NAMALWA (cell line): ENCODE measurements at regions not wholly inside any gene's neighbourhood (a gene's known extent, or its start where the extent isn't known, plus 50 kb on each side); places are given as distances from the start of the nearest gene placed in this dataset.

Source experiments
- DNase-seq: peaks from one replicate; pipeline ENCODE4 v3.0.0-alpha.2; 2015; ENCODE audit warnings: low spot score

DNA sequence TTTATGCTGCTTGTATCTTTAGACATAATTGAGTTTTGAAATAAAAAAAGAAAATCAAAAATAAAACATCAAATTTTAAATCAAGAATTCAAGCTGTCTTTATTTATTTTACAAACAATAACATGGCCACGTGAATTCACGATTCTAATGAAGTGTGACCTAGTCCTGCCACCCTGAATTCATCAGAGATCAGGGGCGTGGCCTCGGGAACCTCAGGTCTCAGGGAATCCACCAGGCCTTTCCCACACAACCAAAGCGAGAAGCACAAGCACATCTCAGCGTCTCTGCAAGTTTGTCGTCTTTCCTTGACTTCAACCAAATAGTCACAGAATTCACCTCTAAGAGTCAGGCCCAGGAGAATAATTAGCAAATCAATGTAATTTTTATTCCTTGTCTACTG lies 107.9 kb downstream of the DACT2 start:
- no peak for DNase-seq

DNA sequence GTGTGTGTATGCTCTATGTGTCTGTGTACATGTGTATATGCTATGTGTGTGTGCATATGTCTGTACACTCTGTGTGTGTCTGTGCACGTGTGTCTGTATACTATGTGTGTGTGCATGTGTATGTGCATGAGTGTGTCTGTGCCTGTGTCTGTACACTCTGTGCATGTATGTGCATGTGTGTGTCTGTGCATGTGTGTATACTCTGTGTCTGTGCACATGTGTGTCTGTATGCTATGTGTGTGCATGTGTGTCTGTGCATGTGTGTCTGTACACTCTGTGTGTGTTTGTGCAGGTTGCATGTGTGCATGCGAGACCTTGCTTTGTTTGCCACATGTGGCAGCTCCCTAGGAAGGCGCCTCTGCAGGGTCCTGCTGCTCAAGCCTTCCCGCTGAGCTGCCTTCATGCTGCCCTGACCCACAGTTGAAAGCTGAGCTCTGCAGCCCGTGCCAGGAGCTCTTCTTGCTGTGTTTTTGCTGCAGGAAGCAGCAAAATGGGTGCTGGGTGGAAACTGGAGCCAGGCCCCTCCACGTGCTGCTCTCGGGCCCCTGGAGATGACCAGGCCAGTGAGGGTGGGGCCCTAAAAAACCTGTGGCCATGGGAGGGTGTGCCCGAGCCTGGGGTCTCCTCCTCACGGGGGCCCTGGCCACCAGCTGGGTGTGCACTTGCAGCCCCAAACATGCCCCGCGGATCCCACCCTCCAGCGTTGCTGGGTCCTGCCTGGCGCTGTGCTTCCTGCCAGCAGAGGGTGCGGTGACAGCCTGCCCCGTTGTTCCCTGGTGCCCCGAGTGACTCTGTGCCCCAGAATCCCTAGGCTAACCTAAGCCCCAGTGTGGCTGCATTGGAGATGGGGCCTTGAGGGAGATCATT lies 109.1 kb downstream of the DACT2 start:
- DNase-seq = no peak

DNA sequence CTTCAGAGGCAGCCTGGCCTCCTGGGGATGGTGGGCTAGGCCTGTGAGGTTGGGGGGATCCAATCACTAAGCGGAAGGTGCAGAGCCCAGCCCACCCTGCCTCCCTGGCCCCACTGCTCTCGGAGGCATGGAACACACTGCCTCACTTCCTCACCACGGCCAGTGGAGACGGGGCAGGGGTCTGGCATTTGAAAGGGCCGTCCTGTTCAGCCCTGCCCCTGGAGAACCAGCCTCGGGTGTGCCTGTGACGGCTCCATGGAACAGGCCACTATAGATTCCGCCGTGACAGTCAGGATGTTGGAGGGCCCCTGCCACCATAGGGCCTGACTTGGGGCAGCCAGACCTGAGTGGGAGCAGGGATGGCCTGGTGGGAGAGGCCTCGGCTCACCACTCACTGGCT lies 110.2 kb downstream of the DACT2 start:
- DNase-seq = no peak

DNA sequence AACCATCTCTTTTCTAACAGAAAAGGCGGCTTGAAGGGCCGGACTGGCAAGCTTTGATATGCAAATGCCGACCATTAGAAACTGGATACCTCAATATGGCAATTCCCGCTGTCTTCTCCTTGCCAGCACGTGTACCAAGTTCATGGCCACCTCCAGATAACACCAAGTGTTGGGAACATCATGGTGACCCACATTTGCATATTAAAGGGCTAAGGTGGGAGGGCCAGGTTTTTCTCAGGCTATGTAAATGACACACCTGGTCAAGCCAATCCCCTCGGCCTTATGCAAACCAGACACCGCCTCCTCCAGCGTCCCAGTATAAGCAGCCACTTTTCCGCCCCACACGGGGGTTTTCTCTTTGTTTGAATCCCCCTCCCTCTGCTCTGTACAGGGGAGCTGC lies 110.7 kb downstream of the DACT2 start:
- DNase-seq = no peak

DNA sequence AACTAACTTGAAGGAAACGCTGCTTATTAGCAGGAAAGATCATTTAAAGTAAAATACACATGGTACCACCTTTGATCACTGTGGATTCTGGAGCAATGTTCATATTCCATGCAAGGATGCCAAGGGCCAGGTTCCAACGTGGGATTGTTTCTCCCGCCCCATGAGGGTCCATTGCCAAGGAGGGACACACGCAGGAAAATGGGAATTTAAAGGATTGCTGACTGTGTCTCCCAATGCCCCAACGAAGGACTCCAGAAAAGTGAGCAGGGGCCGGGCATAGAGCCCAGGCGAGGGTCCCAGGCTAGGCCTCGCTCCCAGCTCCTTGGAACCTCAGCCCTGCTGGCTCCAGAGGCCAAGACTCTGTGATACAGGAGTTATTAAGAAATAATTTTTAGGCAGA lies 111.2 kb downstream of the DACT2 start:
- no peak for DNase-seq

DNA sequence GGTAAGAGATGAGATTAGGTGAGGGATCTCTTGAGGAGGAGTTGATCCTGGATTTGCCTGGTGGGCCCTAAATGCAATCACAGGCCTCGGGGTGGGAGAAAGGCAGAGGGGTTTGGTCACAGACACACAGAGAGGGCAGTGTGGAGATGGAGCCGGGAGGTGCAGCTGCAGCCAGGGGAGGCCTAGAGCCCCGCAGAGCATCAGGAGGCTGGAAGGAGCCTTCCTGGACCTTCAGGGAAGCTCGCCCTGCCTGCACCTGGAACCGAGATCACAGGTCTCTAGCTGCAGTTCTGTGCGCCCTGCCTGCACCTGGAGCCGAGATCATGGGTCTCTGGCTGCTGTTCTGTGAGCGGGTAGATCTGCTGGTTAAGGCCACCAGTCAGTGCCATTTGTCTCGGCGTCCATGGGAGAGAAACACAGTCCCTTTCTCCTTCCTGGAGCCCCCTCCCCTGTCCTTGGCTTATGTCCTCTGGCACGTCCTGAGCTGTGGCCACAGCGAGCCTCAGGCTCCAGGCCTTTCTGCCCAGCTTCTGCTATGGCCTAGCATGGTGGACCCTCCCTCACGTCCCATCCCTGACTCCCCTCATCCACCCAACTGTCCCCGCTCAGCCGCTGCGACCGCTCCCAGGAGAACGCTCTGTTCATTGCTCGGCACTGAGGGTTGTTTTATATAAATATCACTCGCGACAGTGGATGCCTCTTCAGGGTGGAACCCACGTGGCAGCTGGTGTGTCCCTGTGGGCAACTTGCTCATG lies 112.0 kb downstream of the DACT2 start:
- no peak for DNase-seq

DNA sequence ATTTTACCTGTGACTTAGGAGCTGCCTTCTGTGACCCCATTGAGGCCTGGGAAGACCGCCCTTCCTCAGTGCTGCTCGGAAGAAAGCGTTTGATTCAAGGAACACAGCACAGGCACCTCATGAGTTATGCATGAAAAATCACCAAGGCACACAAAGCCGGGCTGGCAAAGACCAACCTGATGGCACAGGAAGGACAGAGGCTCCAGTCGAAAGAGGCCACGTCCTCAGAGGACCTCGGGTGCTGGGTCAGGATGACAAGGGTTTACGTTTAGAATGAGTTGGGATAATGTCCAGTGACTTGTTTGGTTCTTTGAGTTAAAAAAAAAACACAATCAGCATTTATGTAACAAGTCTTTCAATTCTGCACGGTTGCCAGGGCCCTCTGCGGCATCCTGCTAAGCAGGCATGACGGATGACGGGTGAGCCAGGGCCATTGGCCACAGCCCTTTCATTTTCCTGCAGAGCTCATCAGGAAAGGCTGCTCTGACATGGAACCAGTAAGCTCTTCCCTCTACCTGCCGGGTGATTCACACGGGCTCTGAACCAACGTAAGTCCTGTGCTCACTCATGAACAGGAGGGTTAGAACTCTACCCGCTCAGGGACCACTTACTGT lies 112.8 kb downstream of the DACT2 start:
- no peak for DNase-seq

DNA sequence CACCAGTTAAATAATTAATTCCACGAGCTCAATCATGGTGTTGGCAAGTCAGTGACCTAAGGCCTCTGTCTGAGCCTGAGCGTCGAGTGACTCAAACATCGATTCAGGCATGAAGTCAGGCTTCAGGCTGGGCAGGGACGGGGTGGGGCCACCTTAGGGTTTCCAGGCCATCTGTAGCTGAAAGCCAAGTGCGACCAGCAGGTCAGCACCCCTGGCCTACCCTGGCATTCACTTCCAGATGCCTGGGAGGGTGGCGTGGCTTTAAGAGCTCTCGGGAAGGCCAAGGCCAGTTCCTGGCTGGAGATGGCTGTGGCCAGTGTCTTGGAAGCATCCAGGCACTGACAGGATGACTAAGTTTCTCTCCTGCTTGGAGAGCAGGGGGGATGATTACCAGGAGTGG lies 113.4 kb downstream of the DACT2 start:
- DNase-seq = no peak

DNA sequence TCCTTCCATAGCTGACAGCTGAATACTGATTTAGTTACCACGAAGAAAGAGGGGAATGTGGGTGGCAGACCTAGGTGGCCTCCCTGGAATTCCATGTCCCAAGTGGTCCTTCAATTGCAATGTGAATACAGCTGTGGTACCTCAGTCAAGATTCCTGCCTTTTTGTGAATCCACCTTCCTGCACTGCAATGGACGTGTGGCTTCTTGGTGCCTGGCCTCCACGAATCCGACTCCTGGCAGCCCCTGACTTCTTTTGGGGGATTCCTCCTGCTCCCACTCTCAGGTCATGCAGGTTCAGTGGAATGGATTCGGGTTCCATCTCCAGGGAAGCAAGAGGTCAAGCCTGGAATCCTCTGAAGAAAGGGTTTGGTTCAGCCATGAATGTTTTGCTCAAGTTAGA lies 117.8 kb downstream of the DACT2 start:
- DNase-seq = no peak

DNA sequence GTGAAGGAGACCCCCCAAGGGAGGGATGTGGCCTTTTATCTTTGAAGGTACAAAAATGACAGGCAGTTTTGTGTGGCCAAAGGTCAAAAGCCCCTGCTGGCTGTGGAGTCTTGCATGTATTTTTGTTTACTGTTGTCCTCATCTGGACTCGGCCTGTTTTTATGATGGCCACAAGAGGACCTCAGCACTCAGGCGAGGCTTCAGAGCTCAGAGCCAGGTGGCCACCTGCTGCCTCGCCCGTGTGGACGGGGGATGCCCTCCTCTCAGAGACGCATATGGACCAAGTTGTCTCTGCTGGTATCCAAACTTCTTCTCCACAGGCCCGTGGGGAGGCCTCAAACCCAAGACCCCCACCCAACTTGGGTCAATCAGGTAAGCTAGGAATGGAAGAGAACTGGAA lies 118.2 kb downstream of the DACT2 start:
- DNase-seq = no peak

DNA sequence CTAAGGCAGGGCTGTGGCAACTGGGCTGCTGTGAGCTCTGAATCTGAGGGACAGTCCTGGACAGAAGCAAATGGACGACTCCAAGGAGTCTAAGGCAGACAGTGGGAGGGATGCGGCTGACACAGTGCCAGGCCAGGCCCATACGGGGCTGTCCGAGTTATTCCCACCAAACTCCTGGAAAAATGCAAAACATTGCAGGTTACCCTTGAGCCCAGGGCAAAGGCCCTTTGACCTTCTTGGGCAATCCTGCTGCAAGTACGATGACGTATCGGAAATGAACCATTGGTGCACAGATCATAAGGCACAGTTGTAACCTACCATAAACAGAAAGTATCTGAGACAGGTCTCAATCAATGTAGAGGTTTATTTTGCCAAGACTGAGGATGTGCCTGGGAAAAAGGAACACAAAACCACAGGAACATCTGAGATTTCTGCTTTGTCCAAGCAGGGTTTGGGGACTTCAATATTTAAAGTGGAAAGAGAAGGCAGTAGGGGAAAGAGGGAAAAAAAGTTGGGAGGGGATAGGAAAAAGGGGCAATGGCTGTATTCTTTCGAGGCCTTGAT lies 118.9 kb downstream of the DACT2 start:
- DNase-seq = no peak

DNA sequence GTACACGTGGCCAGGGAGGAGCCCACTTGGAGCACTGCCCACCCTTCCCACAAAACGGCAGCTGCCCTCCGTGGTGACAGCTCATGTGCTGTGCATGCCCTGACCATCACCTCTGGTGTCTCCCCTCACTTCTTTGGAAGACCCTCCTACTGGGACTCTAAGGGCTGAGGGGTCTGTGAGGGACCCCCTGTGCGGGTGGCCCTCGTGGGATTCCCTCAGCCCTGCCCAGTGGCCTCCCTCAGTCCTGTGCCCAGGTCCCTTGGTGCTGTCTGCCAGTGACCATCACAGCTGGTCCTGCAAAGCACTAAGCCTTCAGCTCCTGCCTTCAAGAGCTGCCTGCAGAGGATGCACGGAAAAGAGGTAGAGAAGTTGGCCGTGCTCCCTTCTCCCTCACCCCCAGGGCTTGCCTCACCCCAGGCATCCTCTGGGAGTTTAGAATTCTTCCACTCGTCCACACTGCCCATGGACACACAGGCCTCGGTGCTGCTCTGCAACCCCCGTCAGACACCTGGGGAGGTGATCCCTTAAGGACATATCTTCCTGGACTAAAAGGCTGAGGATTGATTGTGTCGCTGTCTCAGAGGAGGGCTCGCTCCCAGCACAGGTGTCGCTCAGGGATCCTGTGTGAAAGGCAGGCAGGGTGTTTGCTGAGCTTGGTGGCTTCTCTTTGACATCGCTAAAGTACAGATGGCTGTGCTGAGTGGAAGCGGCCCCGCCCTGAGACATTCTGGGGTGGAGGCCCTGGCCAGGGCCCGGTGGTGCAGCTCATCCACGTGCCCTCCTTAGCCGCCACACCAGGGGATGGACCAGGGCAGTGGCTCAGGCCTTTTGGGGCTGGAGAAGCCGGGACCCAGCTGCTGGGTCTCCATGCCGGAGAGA lies 119.5 kb upstream of the FRMD1 start:
- no peak for DNase-seq

DNA sequence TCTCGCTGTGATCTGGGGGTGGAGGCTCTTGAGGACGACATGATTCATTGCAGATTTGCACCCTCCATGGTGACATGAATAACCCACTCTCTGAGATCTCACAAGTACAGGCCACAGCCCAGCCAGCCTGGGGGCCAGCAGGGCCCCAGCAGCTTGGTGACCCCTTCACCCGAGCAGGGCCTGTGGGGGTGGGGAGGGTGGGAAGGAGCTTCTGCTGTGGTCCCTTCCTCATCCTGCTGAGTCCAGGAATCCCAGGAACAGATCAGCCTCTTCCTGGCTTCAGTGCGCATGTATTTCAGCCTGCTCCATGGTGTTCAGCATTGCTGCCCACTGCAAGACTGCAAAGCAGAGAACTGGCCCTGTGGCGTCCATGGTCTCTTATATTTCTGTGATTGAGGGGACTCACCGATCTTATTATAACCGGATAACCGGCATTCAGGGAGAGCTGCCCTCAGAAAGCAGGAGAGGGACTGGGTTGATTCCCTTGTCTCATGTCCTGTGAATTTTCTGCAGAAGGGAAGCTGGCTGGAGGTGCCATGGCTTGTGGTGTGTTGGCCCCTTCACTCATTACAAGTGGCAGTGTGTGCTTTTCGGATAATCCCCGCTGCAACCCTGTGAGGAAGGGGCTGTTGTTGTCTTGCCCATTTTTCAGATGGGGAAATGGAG lies 118.8 kb upstream of the FRMD1 start:
- no peak for DNase-seq

DNA sequence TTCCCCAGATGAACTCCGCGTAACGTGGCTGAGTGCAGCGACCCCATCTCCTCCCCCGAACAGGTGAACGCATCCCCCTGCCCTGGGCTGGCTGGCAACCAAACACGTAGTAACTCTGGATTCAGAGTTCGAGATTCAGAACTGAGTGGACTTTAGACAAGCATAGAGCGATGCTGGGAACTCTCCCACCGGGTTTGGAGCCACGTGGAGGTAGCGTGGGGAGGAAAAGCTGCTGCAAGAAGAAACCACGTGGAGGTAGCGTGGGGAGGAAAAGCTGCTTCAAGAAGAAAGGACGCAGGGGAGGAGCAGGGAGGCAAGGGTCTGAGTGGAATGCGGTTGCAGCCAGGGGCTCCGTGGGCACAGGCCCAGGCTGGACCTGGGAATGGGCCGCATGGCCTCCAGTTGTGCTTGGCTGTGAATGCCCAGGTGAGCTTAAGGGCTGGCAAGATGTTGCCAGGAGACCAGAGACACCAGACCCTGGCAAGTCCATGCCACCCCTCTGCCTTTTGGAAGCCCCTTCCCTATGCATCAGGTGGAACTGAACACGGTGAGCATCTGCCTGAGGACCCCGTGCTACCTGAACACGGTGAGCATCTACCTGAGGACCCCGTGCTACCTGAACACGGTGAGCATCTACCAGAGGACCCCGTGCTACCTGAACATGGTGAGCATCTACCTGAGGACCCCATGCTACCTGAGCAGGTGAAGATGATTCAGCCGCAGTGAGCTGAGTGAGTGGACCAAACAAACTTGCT lies 118.0 kb upstream of the FRMD1 start:
- no peak for DNase-seq

DNA sequence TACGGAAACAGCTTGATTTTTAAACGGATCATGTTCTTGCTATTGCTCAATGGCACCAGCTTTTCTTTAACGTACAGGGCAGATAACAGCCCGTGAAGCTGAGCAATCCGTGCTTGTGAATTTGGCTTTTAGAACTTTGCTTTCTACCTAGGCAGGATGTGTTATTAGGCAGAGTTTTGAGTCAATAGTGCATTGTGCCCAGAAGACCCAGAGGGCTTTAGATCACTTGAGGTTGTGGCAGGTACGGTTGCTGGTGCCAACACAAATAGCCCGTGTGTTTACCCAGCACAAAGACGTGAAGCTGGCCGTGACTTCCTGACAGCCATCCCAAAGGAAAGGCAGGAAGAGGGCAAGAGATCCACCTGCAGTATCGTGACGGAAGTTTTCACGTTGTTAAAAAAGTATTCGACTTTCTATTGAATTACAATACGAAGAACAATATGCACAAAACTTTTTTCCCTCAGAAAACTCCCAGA lies 117.4 kb upstream of the FRMD1 start:
- DNase-seq = no peak

DNA sequence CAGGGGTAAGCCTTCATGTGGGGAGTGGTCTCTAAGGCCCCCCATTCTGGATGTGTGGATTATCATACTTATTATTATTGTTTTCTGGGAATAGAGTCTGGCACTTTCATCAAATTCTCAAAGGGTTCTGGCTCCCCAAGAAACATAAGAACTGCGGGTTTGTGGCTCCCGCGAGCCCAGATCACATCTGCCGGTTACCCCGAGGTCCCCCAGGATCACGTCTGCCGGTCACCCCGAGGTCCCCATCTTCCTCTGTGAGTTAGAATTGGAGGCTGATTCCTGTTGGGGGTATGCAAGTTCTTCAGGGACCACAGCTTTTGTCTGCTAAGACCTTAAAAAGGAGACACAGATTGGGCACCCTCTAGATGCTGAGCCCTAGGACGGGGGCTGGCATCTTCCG lies 116.7 kb upstream of the FRMD1 start:
- DNase-seq = no peak

DNA sequence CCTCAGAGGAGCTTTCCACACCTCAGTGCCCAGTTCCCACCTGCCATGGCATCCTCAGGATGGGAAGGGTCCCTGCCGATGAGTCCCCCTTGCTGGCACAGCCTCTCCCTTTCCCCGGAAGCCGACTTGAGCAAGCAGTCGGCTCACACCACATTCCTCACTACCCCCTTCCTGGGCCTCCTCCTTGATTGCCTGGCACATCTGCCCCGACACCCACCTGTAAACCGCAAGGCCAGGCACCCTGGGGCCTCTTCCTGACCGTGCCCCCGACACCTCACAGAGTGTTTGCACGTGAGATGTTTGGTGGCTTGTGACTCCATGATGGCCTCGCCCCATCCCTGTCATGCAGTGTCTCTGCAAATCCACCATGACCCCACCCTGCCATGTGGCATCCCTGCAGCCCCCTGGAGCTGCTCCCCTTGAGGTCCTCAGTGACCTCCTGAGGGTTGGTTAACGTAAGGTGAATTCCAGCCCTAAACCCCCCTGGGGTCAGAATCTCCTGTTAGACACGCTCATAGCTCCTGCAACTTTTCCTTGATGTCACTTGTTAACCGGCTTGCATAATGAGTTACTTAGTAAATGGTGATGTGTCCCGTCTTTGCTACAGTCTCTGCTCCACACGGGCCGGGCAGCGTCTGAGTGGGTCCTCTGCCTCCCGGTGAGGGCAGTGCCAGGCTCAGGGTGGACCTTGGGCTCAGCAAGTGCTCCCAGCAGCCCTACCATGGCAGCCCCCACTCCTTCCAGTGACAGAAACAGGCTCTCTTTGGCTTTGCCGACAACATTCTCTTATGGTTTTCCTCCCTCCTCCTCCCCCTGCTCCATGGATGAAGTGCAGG lies 115.9 kb upstream of the FRMD1 start:
- no peak for DNase-seq

DNA sequence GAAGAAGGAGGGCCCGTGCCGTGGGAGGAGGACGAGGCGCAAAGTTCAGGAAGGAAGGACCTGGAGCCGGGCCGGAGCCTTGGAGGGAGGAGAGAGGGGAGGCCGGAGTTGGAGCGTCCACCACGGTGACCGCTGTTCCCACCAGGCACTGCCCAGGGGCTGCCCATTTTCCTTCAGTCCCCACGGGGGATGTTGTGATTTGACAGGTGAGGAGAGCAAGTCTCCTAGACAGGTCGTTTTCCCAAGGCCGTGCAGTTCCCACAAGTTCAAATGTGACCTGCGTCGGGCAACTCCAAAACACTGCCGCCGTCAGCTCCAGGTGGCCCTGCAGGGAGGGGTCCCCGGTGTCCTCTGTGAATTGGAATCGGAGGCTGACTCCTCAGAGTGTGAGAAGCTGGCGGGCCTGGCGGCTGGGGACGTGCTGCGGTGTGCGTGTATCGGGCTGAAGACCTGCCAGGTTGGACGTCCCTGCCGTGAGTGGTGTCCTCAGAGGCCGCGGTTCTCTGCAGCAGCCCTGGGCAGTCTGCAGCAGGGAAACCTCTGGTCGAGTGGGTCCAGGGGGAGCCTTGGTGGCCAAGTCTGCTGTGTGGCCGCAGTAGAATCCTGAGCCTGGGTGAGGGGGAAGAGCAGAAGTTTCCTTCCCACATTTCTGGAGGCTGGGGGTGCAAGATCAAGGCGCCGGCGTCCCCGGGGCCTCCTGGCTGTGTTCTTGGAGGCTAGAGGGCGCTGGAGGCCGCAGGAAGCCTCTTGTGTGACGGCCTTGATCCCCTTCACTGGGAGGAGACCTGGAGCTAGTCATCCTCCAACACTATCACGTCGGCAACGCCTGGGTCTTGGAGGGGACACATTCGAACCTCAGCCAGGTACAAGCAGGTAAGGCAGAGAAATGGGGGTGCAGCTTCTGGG lies 115.1 kb upstream of the FRMD1 start:
- DNase-seq = no peak
